NCI-H1694 (cell line): ENCODE measurements at regions not wholly inside any gene's neighbourhood (a gene's known extent, or its start where the extent isn't known, plus 50 kb on each side); places are given as distances from the start of the nearest gene placed in this dataset.

Experiments
- DNase-seq: peaks from one replicate; lab custom pipeline; 2025; lab: John Stamatoyannopoulos, UW

DNA sequence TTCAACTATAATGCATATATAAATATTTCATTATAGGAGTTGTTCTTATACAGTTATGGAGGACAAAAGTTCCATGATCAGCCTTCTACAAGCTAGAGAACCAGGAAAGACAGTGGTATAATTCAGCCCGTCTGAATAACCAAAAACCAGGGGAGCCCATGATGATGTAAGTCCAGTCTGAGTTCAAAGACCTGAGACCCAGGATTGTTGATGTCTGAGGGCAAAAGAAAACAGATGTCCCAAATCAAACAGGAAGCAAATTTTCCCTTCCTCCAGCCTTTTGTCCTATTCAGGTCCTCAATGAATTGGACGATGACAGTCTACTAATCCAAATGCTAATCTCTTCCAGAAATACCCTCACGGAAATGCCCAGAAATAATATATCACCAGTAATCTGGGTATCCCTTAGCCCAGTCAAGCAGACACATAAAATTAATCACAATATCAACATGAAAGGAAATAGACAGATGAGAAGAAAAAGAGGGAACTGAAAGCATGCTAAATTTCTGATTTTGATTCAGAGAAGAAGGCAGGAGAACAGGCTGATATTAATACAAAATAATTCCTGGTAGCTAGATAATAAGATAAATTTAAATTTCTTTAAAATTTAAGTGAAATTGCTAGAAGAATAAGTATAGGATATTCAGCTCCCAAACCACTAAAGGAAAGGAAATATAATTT lies 255.6 kb upstream of the CTAGE1 start:
- DNase-seq: no peak

DNA sequence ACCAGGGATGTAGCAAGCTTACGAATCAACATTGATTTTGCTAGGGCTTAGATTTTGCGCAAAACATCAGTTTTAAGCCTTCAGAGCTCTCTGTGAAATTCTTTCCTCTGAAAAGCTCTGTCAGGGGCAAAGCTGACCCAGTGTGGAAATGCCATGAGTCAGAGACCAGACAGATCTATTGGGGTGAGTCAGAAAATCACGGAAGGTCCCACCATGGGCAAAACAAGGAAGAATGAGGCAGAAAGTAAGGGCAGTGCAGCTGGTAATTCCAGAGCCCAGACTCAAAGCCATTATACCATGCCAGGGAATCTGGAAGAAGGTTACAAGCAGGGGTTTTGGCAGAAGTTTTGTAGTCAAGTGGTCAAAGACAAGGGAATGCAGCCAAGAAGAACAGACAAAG lies 256.6 kb upstream of the CTAGE1 start:
- DNase-seq: no peak

DNA sequence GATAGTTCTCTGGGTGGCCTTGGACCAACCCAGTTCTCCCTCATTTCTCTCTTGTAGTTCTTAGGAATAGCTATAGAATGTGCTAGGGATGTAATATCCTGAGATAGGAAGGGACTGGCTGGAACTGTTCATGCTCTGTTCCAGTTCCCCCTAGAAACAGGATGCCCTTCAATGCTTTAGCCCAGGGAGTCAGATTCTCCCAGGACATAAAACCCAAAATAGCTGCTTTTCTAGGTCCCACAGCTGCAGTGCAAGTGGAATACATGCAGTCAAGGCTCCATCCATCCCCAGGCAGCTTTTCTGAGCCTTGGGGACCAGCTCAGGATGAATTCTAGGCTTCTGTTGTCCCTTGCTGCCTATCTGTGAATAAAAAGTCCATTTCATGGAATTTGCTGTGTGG lies 257.3 kb upstream of the CTAGE1 start:
- DNase-seq: no peak

DNA sequence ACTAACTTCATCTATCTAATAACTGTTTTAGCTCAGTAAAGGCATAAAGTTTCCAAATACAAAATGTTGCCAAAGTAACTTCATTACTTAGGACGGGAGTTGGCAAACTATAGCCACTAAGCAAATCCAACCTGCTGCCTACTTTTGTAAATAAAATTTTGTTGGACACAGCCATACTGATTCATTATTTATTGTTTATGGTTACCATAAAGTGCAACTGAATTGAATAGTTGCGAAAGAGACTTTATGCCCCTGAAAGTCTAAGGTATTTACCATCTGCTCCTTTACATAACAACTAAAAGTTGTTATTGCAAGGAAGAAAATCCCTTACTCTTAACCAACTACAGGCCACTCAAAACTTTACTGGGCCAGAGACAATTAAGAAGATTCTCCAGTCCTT lies 256.7 kb upstream of the RBBP8 start:
- no peak for DNase-seq

DNA sequence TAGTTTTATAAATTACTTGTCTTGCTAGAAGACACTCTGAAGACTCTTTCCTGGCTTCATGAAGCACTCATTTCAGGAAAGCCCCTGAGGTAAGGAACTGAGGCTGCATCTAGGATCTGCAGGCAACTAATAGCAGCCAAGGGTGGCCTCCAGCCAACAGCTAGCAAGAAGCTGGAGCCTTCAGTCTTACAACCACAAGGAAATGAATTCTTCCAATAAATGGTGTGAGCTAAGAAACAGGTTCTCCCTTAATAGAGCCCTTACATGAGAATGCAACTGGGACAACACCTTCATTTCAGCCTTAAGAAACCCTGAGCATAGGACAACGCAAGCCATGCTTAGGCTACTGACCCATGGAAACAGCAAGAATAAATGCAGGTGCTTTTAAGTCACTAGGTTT lies 254.6 kb upstream of the RBBP8 start:
- no peak for DNase-seq

DNA sequence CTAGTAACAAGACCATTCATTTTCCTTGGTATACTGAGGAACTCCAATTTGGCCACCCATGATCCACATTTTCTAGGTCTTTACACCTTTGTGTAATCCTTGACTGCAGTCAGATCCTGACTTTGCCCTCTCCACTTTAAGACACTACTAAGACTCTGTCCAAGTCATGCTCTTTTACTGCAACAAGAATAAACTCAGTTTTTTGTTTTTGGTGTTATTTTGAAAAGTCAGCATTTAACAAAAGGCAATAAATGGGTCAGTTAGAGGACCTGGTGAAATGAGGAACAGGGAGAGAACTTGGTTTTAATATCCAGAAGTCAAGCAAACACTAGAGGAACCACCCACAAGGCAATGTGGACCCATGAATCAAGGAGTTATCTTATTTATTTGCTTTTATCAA lies 252.2 kb upstream of the RBBP8 start:
- no peak for DNase-seq

DNA sequence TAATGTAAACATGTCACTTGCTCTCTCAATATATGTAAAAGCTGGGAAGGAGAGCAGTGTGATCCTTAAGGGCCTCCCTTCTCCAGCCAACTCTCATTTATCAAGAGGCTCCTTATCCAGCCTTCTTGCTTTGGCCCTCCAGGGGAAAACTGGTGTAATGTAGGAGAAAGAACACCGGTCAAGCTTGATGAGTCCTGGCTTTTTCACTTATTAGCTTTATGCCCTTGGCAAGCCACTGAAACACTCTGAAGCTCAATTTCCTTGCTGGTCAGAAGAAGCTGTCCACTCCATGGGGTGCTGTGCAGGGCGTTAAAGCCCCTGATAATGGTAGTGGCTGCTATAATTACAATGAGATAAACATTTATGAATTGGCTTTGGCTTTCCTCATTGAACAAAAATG lies 251.2 kb upstream of the RBBP8 start:
- DNase-seq: no peak

DNA sequence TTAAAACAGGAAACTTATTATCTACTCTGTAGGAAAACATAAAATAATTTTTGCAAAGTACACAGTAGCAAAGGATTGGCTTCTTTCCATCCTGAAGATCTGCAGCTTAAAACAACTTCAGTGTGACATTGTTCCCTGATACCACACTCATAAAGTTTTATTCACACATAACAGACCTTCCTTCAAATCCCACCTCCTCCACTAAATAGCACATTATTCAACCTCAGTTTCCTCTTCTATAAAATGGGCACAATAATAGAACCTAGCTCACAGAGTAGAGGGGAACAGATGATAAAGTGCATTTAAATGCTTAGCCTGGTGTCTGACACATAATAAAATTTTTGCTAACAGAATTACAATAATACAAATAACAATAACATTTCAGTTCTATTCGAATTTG lies 250.4 kb upstream of the RBBP8 start:
- no peak for DNase-seq

DNA sequence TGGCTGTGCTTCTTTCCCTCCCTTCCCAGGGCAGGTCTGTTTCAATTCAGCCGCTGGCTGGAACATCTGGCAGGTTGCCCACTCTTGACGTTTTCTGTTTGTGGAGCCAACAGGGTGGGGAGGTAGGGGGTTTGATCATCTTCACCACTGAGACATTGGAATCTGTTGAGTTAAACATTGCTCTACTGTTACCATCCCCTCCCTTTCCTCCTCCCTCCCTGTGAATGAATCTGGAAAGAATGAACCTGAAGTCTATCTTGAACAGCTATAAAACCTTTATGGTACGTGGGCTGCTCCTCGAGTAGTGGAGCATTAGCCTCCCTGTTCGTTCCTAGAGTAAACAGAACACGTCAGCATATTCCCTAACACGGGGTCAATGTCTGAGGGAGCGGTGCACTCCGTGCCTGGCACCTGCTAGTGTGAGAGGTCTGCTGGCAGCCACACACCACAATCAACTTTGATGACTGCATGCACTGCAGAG lies 249.9 kb upstream of the RBBP8 start:
- no peak for DNase-seq

DNA sequence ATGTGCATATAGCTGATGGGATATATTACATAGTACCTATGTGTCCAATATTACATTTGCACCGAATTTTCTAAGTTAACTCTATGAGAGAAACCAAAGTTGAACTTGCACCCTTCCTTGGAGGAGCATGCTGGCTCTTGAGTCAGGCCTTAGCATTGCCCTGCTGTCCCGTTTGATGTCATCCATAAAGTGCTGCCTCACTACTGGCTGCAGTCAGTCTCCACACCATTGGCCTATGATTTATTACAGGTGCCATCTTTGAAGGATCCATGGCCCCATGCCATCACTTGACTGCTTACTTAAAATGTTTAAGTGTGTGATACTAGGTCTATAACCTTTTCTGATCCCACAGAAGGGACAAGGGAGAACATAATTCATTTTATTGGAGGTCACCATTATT lies 249.3 kb upstream of the RBBP8 start:
- no peak for DNase-seq

DNA sequence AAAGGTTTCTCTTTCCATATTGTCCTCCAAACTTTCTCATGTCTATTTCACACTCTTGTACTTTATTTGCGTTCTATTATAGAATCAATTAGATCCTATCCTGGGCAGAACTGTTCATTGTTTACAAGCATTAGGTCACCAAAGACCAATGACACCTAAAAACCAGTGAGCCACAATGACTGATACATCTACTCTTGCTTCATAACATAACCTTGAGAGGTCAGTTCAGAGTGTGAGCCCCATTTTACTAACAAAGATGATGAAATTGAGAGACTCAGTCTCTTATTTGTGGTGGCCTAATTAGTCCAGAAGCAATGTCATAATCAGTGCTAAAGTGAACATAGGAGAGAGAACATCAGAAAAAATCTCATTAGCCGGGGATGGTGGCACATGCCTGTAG lies 248.9 kb upstream of the RBBP8 start:
- no peak for DNase-seq

DNA sequence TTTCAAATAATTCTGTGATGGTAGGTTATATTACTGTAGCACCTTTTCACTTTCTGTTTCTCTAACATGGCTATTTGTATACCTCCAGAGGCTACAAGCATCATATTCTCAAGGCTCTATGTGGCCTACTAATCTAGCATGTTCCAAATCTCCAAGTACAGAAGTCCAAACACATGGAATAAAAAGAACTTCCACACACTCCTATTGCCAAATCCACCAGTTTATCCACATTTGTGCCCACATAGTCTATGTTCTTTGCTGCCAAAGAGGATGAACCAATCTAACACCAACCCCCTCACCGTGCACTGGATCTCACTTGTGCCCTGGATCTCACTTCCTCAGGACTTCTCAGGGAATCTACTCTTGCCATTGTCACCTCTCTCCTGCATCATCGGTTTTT lies 247.3 kb upstream of the RBBP8 start:
- DNase-seq: no peak

DNA sequence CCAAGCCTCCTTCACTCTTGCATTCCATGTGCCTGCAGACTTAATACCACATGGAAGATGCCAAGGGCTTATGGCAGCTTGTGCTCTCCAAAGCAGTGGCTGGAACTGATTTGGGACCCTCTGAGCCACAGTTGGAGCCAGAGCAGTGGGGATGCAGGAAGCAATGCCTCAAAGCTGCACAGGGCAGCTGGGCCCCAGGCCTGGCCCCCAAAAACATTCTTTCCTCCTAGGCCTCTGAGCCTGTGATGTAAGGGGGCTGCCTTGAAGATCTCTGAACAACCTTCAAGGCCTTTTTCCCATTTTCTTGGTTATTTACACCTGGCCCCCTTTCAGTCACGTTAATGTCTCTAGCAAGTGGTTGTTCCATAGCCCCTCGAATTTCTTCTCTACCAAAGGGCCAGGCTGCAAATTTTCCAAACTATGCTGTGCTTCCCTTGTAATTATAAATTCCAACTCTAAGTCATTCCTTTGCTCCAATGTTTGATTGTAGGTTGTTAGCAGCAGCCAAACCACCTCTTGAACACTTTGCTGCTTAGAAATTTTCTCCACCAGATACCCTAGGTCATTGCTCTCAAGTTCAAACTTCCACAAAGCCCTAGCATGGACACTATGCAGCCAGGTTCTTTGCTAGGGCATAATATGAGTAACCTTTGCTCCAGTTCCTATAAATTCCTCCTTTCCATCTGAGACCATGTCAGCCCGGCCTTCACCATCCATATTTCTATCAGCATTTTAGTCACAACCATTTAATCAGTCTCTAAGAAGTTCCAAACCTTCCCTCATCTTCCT lies 245.0 kb upstream of the RBBP8 start:
- no peak for DNase-seq

DNA sequence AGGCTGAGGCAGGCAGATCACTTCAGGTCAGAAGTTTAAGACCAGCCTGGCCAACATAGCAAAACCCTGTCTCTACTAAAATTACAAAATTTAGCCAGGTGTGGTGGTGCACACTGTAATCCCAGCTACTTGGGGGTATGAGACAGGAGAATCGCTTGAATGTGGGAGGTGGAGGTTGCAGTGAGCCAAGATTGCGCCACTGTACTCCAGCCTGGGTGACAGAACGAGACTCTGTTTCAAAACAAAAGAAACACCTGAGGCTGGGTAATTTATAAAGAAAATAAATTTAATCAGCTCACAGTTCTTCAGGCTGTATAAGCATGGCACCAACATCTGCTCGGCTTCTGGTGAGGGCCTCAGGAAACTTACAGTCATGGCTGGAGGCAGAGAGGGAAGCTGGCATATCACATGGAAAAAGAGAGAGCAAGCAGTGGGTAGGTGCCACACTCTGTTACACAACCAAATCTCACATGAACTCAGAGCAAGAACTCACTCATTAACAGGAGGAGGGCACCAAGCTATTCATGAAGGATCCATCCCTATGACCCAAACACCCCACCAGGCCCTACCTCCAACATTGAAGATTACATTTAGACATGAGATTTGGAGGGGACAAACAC lies 244.1 kb upstream of the RBBP8 start:
- no peak for DNase-seq

DNA sequence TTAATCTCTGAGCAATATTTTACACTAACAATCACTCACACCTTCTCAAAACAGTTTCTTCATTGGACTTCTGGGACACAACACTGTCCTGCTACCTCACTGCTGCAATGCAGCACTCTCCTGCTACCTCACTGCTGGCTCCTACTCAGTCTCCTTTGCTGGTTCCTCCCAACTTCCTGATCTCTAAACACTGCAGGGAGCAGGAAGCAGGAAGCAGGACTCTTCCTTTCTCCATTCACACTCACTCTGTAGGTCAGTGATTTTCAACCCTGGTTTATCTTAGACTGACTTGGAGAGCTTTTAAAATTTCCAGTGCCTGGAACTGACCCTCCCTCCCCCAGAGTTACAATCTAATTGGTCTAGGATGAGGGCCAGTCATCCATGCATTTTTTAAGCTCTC lies 243.4 kb upstream of the RBBP8 start:
- no peak for DNase-seq

DNA sequence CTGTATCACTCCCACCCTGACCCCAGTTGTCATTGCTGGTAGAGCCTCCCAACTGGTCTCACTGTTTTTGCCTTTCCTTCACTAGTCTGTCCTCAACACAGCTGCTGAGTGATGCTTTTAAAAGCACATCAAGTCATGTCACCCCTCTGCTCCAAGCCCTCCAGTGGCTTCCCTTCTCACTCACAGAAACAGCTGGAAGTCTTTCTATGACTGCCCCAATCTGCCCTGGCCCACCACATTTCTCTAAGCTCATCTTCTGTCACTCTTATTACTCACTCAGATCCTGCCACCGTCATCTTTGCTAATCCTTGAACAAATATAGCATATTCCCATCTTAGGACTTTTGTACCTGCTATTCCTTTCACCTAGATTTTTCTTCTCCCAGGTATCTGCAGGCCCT lies 242.6 kb upstream of the RBBP8 start:
- DNase-seq: no peak

DNA sequence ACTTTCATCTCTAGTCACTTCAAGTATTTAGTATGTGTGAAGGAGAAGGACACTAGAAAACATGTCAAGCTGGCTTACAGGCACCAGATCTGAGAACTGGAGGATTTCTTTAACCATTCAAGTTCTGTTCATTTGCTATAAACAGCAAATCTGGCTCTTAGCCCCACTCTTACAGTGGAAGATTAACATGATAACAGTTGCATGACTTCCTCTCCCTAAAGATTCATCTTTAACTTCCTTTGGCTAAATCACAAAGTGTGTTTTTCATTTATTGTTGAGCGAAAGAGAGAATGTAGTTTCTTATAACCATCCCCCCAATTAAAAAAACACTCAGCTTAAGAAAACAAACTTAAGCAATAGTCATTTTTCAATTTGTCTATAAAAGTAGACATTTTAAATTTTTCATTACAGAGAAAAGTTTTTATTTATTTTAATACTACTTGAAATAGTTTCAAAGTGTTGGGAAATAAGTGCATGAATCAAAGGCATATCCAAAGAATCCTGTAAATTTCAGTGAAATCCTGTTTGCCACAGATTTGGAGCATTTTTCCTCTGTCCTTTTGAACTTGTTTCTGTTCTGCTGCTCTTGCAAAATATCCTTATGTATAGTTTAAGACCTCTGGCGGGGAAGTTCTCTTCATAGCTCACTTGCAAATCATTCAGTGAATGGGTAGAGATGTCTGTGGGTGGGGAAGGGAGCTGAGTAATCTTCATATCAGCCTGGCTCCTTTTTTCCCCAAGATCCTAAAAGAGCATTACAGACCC lies 241.0 kb upstream of the RBBP8 start:
- DNase-seq: no peak

DNA sequence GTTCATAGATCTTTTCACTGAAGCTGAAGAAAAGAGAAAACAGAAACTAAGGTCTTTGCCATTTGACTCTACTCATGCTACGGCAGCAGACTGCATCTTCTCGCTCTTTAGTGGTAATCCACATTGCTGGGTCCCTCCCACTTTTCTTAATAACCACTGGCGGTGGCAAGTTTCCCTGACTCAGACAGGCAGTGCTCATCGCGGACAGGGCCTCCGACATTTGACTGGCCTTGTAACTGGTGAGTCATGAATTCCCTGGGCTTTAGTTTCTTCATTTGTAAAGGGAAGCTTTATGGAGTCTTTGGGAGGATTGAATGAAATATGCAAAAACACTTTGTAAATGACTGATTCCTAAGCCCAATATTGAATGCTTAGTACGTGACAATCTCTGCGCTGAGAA lies 238.2 kb upstream of the RBBP8 start:
- no peak for DNase-seq

DNA sequence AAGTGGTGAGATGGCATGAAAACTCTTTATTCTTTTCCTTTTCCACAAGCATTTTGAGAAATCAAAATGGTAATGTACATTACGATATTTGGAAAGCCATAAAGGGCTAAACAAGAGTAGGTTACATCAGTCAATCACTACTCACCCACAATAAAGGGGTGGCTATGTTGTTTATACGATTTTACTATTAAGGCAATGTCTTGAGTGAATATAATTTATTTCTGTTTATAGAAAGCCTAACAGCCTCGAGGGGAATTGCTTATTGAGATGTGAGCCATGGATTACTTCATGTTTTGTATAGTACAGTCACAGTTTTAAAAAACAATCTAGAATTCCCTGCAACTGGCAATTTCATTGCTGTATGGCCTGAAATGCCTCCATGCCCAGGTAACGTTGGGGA lies 237.5 kb upstream of the RBBP8 start:
- DNase-seq: no peak

DNA sequence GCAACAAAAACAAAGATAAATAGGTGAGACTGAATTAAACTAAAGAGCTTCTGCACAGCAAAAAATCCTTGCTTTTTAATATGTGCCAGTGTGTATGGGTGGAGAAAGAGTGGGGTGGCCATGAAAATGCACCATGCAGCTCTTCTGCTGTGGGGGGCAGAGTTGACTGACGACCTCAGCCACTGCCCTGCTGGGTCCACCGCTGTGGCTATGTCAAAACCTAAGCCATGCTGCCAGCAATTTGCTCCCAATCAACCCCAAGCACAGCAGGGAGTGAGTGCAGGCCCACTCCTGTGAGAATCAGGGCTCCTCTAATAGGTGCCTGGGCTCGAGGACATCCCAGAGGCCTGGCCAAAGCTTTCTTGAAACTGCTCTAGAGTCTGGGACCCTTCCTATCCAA lies 235.6 kb upstream of the RBBP8 start:
- no peak for DNase-seq

DNA sequence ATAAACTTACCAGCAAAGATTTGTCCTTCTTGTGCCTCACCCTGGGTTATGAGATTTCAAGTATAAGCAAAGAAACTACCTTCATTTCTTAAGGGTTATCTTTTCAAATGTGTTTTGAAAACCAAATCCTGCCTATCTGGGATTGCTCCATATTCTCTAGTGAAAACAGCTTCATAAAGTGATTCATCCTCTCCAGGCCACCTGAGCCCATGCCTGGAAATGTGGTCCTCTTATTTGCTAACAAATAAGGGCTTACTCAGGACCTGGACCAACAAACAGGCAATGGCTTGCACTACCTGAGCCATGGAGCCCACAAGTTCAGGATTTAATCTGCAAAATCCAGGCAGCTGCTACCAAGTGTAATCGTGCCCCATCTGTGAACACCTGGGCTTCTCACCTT lies 234.4 kb upstream of the RBBP8 start:
- no peak for DNase-seq

DNA sequence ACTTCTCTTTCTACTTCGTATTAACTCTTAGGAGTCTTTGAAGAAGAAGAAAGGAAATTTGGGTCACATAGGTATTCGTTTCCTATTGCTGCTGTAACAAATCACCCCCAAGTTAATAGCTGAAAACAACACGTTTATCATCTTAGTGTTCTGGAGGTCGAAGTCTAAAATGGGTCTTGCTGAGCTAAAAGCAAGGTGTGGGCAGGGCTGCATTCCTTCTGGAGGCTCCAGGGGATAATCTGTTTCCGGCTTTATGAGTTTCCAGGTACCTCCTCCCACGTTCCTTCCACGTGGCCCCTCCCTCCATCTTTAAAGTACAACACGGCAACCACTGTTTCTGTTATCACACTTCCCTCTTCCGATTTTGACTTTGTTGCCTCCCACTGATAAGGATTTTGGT lies 233.5 kb upstream of the RBBP8 start:
- no peak for DNase-seq

DNA sequence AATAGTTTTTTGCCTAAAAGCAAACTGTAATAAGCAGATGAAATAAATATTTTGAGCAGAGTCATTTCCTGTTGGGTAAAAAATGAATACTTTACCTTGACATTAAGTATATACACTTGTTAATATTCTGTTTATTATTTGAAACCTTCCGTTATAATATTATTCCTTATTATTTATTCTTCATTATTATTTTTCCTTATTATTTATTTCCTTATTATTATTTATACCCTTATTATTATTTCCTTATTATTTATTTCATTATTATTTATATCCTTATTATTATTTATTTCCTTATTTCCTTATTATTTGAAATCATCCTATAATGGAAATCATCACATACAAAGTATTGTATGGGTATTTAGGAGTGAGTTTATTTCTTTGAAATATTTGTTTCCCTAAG lies 232.2 kb upstream of the RBBP8 start:
- DNase-seq: no peak
